IMR-90 (cell line): ENCODE measurements at regions not wholly inside any gene's neighbourhood (a gene's known extent, or its start where the extent isn't known, plus 50 kb on each side); places are given as distances from the start of the nearest gene placed in this dataset.

Experiments used
- ATAC-seq: fragments of 200-7000 bp; cut with Tn5 transposase; 2 replicates; pipeline ENCODE4 v1.9.1; 2020; ENCODE audit warnings: low read depth, mild to moderate bottlenecking, moderate library complexity
- BruUV-seq: library from RNA; stranded (reverse); fragments of 400-500 nt; replicated peaks from 2 replicates; lab custom pipeline; 2021; lab: Mats Ljungman, UMichigan
- CTCF ChIA-PET: fragments of 300-600 bp; formaldehyde crosslinking; extraction: SDS; loops from one replicate; lab custom pipeline; 2021; ENCODE audit warnings: antibody characterized with exemption; lab: Yijun Ruan, JAX
- POLR2A ChIA-PET: fragments of 300-600 bp; sonication (Branson Sonifier 250); formaldehyde crosslinking; loops from one replicate; lab custom pipeline; 2022; ENCODE audit warnings: antibody characterized with exemption; ENCODE audit not compliant: unreplicated experiment; lab: Charles Lee
- DNase-seq: peaks from one replicate; pipeline ENCODE4 v3.0.0; 2013
- H2AFZ ChIP-seq: replicated peaks from 2 replicates; pipeline ENCODE3; 2013; ENCODE audit warnings: low read length, mild to moderate bottlenecking; ENCODE audit not compliant: poor library complexity
- H2AK5ac ChIP-seq: 2 replicates; pipeline ENCODE4 v1.6.1; 2013; ENCODE audit warnings: low read depth, low read length, inconsistent platforms
- H2AK9ac ChIP-seq: replicated peaks from 2 replicates; pipeline ENCODE3; 2013; ENCODE audit warnings: mild to moderate bottlenecking, low read depth, low read length, moderate library complexity; ENCODE audit not compliant: poor library complexity
- H2BK120ac ChIP-seq: 2 replicates; pipeline ENCODE4 v1.6.1; 2013; ENCODE audit warnings: low read depth, low read length, inconsistent platforms
- H2BK15ac ChIP-seq: 3 replicates; pipeline ENCODE4 v1.6.1; 2013; ENCODE audit warnings: low read depth, low read length, inconsistent platforms
- H2BK20ac ChIP-seq: 2 replicates; pipeline ENCODE4 v1.6.1; 2013; ENCODE audit warnings: low read depth, mild to moderate bottlenecking, inconsistent platforms, low read length, moderate library complexity
- H2BK5ac ChIP-seq: 2 replicates; pipeline ENCODE4 v1.6.1; 2013; ENCODE audit warnings: mild to moderate bottlenecking, low read depth, low read length, inconsistent platforms; ENCODE audit not compliant: poor library complexity, severe bottlenecking
- H3K14ac ChIP-seq: replicated peaks from 2 replicates; pipeline ENCODE4 v1.6.1; 2013; ENCODE audit warnings: low read depth, low read length, inconsistent platforms
- H3K18ac ChIP-seq: 2 replicates; pipeline ENCODE4 v1.6.1; 2013; ENCODE audit warnings: low read depth, low read length, control low read depth
- H3K23ac ChIP-seq: 2 replicates; pipeline ENCODE4 v1.6.1; 2013; ENCODE audit warnings: low read depth, low read length, inconsistent platforms
- H3K27ac ChIP-seq: 2 replicates; pipeline ENCODE4 v1.5.1; 2013; ENCODE audit warnings: mild to moderate bottlenecking, control low read depth, low read length; ENCODE audit not compliant: insufficient read depth
- H3K27me3 ChIP-seq: 2 replicates; pipeline ENCODE4 v1.6.1; 2013; ENCODE audit warnings: low read length; ENCODE audit not compliant: control insufficient read depth, insufficient read depth
- H3K36me3 ChIP-seq: 2 replicates; pipeline ENCODE4 v1.6.1; 2013; ENCODE audit warnings: low read length, mixed read lengths; ENCODE audit not compliant: control insufficient read depth, insufficient read depth
- H3K4ac ChIP-seq: 2 replicates; pipeline ENCODE4 v1.6.1; 2013; ENCODE audit warnings: low read depth, low read length, inconsistent platforms
- H3K4me1 ChIP-seq: 2 replicates; pipeline ENCODE4 v1.6.1; 2013; ENCODE audit warnings: low read length, mixed read lengths; ENCODE audit not compliant: control insufficient read depth, insufficient read depth
- H3K4me2 ChIP-seq: 2 replicates; pipeline ENCODE4 v1.6.1; 2013; ENCODE audit warnings: low read depth, mild to moderate bottlenecking, control low read depth, low read length, moderate library complexity
- H3K4me3 ChIP-seq: 2 replicates; pipeline ENCODE4 v1.5.1; 2013; ENCODE audit warnings: low read depth, mild to moderate bottlenecking, control low read depth, low read length, moderate library complexity; ENCODE audit not compliant: insufficient read depth
- H3K56ac ChIP-seq: 2 replicates; pipeline ENCODE4 v1.6.1; 2013; ENCODE audit warnings: low read length, inconsistent platforms; ENCODE audit not compliant: insufficient read depth; ENCODE audit errors: extremely low read depth
- H3K79me1 ChIP-seq, 2 experiments: 2 replicates each; pipeline ENCODE4 v1.6.1; 2013; ENCODE audit warnings: low read length in 2 of 2, inconsistent platforms in 1 of 2, low read depth in 1 of 2
- H3K9ac ChIP-seq: 2 replicates; pipeline ENCODE4 v1.6.1; 2013; ENCODE audit warnings: low read depth, low read length, control low read depth
- H3K9me1 ChIP-seq: 2 replicates; pipeline ENCODE4 v1.6.1; 2013; ENCODE audit warnings: low read length, inconsistent platforms; ENCODE audit not compliant: insufficient read depth
- H3K9me3 ChIP-seq: 2 replicates; pipeline ENCODE4 v1.6.1; 2013; ENCODE audit warnings: low read length; ENCODE audit not compliant: control insufficient read depth, insufficient read depth
- H4K20me1 ChIP-seq: 2 replicates; pipeline ENCODE4 v1.6.1; 2013; ENCODE audit warnings: low read length, inconsistent platforms; ENCODE audit not compliant: insufficient read depth
- H4K5ac ChIP-seq: 2 replicates; pipeline ENCODE4 v1.6.1; 2013; ENCODE audit warnings: mild to moderate bottlenecking, low read depth, low read length, control low read depth
- H4K8ac ChIP-seq, 2 experiments: 2 replicates each; pipeline ENCODE4 v1.6.1; 2013; ENCODE audit warnings: low read depth in 2 of 2, low read length in 2 of 2, control low read depth in 1 of 2, inconsistent platforms in 1 of 2
- H4K91ac ChIP-seq: 2 replicates; pipeline ENCODE4 v1.6.1; 2013; ENCODE audit warnings: low read depth, low read length, inconsistent platforms; ENCODE audit not compliant: insufficient read depth
- BHLHE40 ChIP-seq: fragments of 150-350 bp; IDR thresholded peaks from 2 replicates; pipeline ENCODE4 v1.6.1; 2016; ENCODE audit warnings: mild to moderate bottlenecking, low read depth, low read length
- CHD1 ChIP-seq: IDR thresholded peaks from 2 replicates; pipeline ENCODE4 v1.6.1; 2012; ENCODE audit warnings: low read depth, low read length, improper control_type of control experiment
- ELK1 ChIP-seq: fragments of 150-350 bp; IDR thresholded peaks from 2 replicates; pipeline ENCODE4 v1.6.1; 2016; ENCODE audit warnings: low read depth, mild to moderate bottlenecking, low read length, moderate library complexity, borderline replicate concordance
- FOS ChIP-seq: fragments of 150-350 bp; IDR thresholded peaks from 2 replicates; pipeline ENCODE4 v1.6.1; 2016; ENCODE audit warnings: low read depth, low read length
- MAZ ChIP-seq: IDR thresholded peaks from 2 replicates; pipeline ENCODE4 v1.6.1; 2012; ENCODE audit warnings: low read depth, mild to moderate bottlenecking, low read length, improper control_type of control experiment, moderate library complexity, borderline replicate concordance
- MXI1 ChIP-seq: IDR thresholded peaks from 2 replicates; pipeline ENCODE4 v1.6.1; 2012; ENCODE audit warnings: low read depth, mild to moderate bottlenecking, low read length, moderate library complexity, borderline replicate concordance
- NFE2L2 ChIP-seq: fragments of 150-350 bp; IDR thresholded peaks from 2 replicates; pipeline ENCODE4 v1.6.1; 2016; ENCODE audit warnings: low read depth, mild to moderate bottlenecking, low read length
- POLR2A ChIP-seq: IDR thresholded peaks from 2 replicates; pipeline ENCODE4 v1.6.1; 2012; ENCODE audit warnings: mild to moderate bottlenecking, low read depth, low read length
- RAD21 ChIP-seq: IDR thresholded peaks from 2 replicates; pipeline ENCODE4 v1.6.1; 2012; ENCODE audit warnings: low read length, improper control_type of control experiment
- RCOR1 ChIP-seq: IDR thresholded peaks from 2 replicates; pipeline ENCODE4 v1.6.1; 2012; ENCODE audit warnings: mild to moderate bottlenecking, low read length, improper control_type of control experiment; ENCODE audit not compliant: insufficient replicate concordance
- RFX5 ChIP-seq: IDR thresholded peaks from 2 replicates; pipeline ENCODE4 v1.8.0; 2012; ENCODE audit warnings: low read depth, mild to moderate bottlenecking, low read length, moderate library complexity
- SMC3 ChIP-seq: fragments of 150-350 bp; IDR thresholded peaks from 2 replicates; pipeline ENCODE4 v1.6.1; 2016; ENCODE audit warnings: low read depth, mild to moderate bottlenecking, antibody characterized with exemption, low read length, moderate library complexity
- USF2 ChIP-seq: fragments of 150-350 bp; IDR thresholded peaks from 2 replicates; pipeline ENCODE4 v1.6.1; 2017; ENCODE audit warnings: mild to moderate bottlenecking, antibody characterized with exemption, low read length, low read depth
- WGBS, 2 experiments: methylation state at CpG; one replicate each; pipeline versions ENCODE4 v1.1.5 to v1.1.7; 2013; ENCODE audit warnings: missing lambda C conversion rate in 2 of 2; ENCODE audit not compliant: insufficient read length in 1 of 2; ENCODE audit errors: extremely low coverage in 2 of 2; 5-methylcytosine and 5-hydroxymethylcytosine counted together
- dilution Hi-C: fragments of 300-500 bp; cut with HindIII; formaldehyde crosslinking; loops from one replicate; pipeline ENCODE4 v1.14.3; 2018; ENCODE audit warnings: low sequenced_read_pairs; ENCODE audit not compliant: unreplicated experiment
- in situ Hi-C: fragments of 300-500 bp; cut with MboI; formaldehyde crosslinking; loops from 3 replicates; pipeline ENCODE4 v1.14.3; 2019; ENCODE audit warnings: low sequenced_read_pairs, inconsistent platforms, mixed read lengths
- intact Hi-C: fragments of 100-400 bp; cut with micrococcal nuclease; formaldehyde crosslinking; loops from 2 replicates; pipeline ENCODE4 v1.10.0; 2022

- Histone ChIP-seq H4K20me1 (no peaks in the 10 kb centered on the region), H3K23ac (no peak overlapping the region), H4K91ac (no peak overlapping the region), H3K9me3 (no peaks in the 10 kb centered on the region), H2AK9ac (no peak overlapping the region), H3K27ac (no peak overlapping the region), H4K5ac (no peak overlapping the region), H3K4me3 (no peak overlapping the region), H4K8ac (no peak overlapping the region), H3K56ac (no peak overlapping the region), H3K36me3 (no peaks in the 10 kb centered on the region), H3K18ac (no peak overlapping the region), H3K14ac (no peak overlapping the region), H3K4ac (no peak overlapping the region), H2BK20ac (no peak overlapping the region), H3K4me1 (no peaks in the 10 kb centered on the region), H3K79me1 (no peaks in the 10 kb centered on the region), H3K27me3 (peaks cover 11% of the 10 kb centered on the region), H2AFZ (no peak overlapping the region), H3K4me2 (no peak overlapping the region), H3K9ac (no peak overlapping the region), H2BK5ac (no peak overlapping the region), H3K9me1 (no peaks in the 10 kb centered on the region), H2BK15ac (no peak overlapping the region), H2BK120ac (no peak overlapping the region), H2AK5ac (no peak overlapping the region)
- ChIA-PET CTCF (no interaction called here), POLR2A (no interaction called here)
- ATAC-seq (no peak), DNase-seq (no peak)
- intact Hi-C loops = no loop called here
- BruUV-seq = no TSS peak
- in situ Hi-C loops = no loop called here
- dilution Hi-C loops = no loop called here
- TF ChIP-seq SMC3 (no peak), USF2 (no peak), RFX5 (no peak), ELK1 (no peak), NFE2L2 (no peak), BHLHE40 (no peak), POLR2A (no peak), MXI1 (no peak), FOS (no peak), CHD1 (no peak), MAZ (no peak), RCOR1 (no peak), RAD21 (no peak)
- WGBS, 2 experiments = 75% methylated on average over 1 of the region's 3 CpGs; no CpG with 5 or more reads in 1 of the 2 experiments
Observed at GRCh38 chr5:133830281-133830680, 138.1 kb downstream of the C5orf15 start.
